NB4 (cell line): ENCODE measurements at regions not wholly inside any gene's neighbourhood (a gene's known extent, or its start where the extent isn't known, plus 50 kb on each side); places are given as distances from the start of the nearest gene placed in this dataset.

Experiments used
- DNase-seq: peaks from one replicate; pipeline ENCODE4 v3.0.0; 2010; ENCODE audit warnings: low read depth
- H3K4me3 ChIP-seq: one replicate; pipeline ENCODE4 v1.5.1; 2011; ENCODE audit warnings: mild to moderate bottlenecking, low read depth, low read length, moderate library complexity
- MAX ChIP-seq: IDR thresholded peaks from 2 replicates; pipeline ENCODE4 v1.6.1; 2011; ENCODE audit warnings: low read depth, low read length
- MYC ChIP-seq: IDR thresholded peaks from 2 replicates; pipeline ENCODE4 v1.6.1; 2011; ENCODE audit warnings: low read depth, low read length
- POLR2A ChIP-seq: IDR thresholded peaks from 2 replicates; pipeline ENCODE4 v1.6.1; 2011; ENCODE audit warnings: mild to moderate bottlenecking; ENCODE audit not compliant: insufficient read length; ENCODE audit errors: extremely low read depth
- TF ChIP-seq, protein P1 (sequence below): IDR thresholded peaks from one replicate; pipeline ENCODE4 v1.5.1; 2012; ENCODE audit warnings: low read depth, low read length

- TF ChIP-seq MYC (no peak), MAX (no peak), POLR2A (no peak)
- TF ChIP-seq, protein P1, sequence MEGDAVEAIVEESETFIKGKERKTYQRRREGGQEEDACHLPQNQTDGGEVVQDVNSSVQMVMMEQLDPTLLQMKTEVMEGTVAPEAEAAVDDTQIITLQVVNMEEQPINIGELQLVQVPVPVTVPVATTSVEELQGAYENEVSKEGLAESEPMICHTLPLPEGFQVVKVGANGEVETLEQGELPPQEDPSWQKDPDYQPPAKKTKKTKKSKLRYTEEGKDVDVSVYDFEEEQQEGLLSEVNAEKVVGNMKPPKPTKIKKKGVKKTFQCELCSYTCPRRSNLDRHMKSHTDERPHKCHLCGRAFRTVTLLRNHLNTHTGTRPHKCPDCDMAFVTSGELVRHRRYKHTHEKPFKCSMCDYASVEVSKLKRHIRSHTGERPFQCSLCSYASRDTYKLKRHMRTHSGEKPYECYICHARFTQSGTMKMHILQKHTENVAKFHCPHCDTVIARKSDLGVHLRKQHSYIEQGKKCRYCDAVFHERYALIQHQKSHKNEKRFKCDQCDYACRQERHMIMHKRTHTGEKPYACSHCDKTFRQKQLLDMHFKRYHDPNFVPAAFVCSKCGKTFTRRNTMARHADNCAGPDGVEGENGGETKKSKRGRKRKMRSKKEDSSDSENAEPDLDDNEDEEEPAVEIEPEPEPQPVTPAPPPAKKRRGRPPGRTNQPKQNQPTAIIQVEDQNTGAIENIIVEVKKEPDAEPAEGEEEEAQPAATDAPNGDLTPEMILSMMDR: no peak
Observed at GRCh38 chr2:83842421-83842820, 616.7 kb downstream of the SUCLG1 start.

GRCh38 chr2:83837823-83838222 is 621.3 kb downstream of the SUCLG1 start:
- no peak overlapping the region for H3K4me3 ChIP-seq
- TF ChIP-seq MAX: no peak
- TF ChIP-seq, protein P1: no peak
- no peak for TF ChIP-seq MYC
- TF ChIP-seq POLR2A: no peak
- DNase-seq: no peak

More at GRCh38 chr2:83842421-83842820, 616.7 kb downstream of the SUCLG1 start:
- H3K4me3 ChIP-seq: no peak overlapping the region
- no peak for DNase-seq

DNA sequence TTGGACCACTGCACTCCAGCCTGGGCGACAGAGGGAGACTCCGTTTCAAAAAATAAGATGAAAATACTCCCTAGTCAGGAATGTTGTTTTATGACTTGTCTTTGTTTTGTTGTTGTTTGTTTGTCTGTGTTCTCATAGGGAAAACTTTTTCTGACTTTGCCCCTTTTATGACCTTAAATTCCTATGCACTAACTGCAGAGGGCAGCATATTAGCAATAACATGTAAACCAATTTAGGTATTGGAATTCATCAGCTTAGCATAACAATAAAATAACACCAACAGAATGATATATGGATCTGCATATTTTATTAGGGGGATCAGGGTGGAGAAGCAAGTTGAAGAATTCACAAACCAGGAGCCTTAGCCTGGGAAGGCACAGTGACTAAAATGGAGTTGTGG is 631.5 kb downstream of the SUCLG1 start:
- TF ChIP-seq POLR2A (no peak), MYC (no peak), MAX (no peak)
- TF ChIP-seq, protein P1: peak; percentile 12
- no peak overlapping the region for H3K4me3 ChIP-seq

GRCh38 chr2:83826577-83826976 is 632.5 kb downstream of the SUCLG1 start:
- no peak for DNase-seq
- H3K4me3 ChIP-seq: no peak overlapping the region
- TF ChIP-seq, protein P1: no peak
- TF ChIP-seq MYC (no peak), MAX (no peak), POLR2A (no peak)

More for the DNA sequence above, 631.5 kb downstream of the SUCLG1 start:
- DNase-seq: peak; percentile 6

DNA sequence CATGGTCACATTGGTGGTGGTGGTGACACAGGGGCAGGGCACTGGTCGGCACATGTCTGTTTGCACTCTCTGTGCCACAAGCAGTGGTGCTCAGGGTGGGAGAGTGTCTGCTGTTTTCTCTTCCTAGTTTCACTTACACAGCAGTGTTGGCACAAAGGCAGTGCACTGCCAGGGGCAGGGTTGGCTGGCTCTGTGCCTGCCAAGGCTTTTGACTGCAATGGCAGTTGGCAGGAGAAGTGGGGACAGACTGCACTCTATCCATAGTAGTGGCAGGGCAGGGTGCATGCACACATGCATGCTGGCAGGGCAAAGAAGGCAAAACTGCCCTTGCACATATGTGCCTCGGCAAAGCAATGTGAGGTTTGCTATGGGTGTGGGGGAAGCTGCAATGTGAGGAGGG is 635.9 kb downstream of the SUCLG1 start:
- no peak overlapping the region for H3K4me3 ChIP-seq
- TF ChIP-seq, protein P1: no peak
- TF ChIP-seq MYC (no peak), POLR2A (no peak), MAX (no peak)
- no peak for DNase-seq

- no peak overlapping the region for H3K4me3 ChIP-seq
- TF ChIP-seq, protein P1: peak; percentile 31
- TF ChIP-seq POLR2A (no peak), MAX (no peak), MYC (no peak)
- peak; percentile 56 for DNase-seq
Observed at GRCh38 chr2:83817511-83817910, 641.6 kb downstream of the SUCLG1 start.
